ENCODE measurements at regions not wholly inside any gene's neighbourhood (a gene's known extent, or its start where the extent isn't known, plus 50 kb on each side); places are given as distances from the start of the nearest gene placed in this dataset.

GRCh38 chr14:61129168-61129745 lies 148.2 kb downstream of the SLC38A6 start:
- no peak for DNase-seq

- no peak for DNase-seq
Measured at GRCh38 chr14:61128382-61129167, 147.5 kb downstream of the SLC38A6 start.

- no peak for DNase-seq
Measured at GRCh38 chr14:61126603-61127498, 145.8 kb downstream of the SLC38A6 start.

- DNase-seq = no peak
Measured at GRCh38 chr14:61125867-61126572, 145.0 kb downstream of the SLC38A6 start.

- DNase-seq = no peak
Measured at GRCh38 chr14:61125041-61125866, 144.2 kb downstream of the SLC38A6 start.

GRCh38 chr14:61122862-61123261 lies 141.8 kb downstream of the SLC38A6 start:
- no peak for DNase-seq

- DNase-seq = no peak
Measured at GRCh38 chr14:61121355-61121787, 140.3 kb downstream of the SLC38A6 start.

GRCh38 chr14:61120576-61120975 lies 139.5 kb downstream of the SLC38A6 start:
- no peak for DNase-seq

GRCh38 chr14:61119006-61119405 lies 138.0 kb downstream of the SLC38A6 start:
- DNase-seq = no peak

- no peak for DNase-seq
Measured at GRCh38 chr14:61116369-61116768, 135.3 kb downstream of the SLC38A6 start.

- no peak for DNase-seq
Measured at GRCh38 chr14:61113561-61114225, 132.6 kb downstream of the SLC38A6 start.

GRCh38 chr14:61112506-61112905 lies 131.5 kb downstream of the SLC38A6 start:
- DNase-seq = no peak

- DNase-seq = no peak
Measured at GRCh38 chr14:61111731-61112130, 130.7 kb downstream of the SLC38A6 start.

- peak; percentile 56 for DNase-seq
Measured at GRCh38 chr14:61111209-61111665, 130.2 kb downstream of the SLC38A6 start.

- DNase-seq = peak; percentile 86
Measured at GRCh38 chr14:61110316-61111082, 129.5 kb downstream of the SLC38A6 start.

- DNase-seq = no peak
Measured at GRCh38 chr14:61109288-61109687, 128.2 kb downstream of the SLC38A6 start.

- no peak for DNase-seq
Measured at GRCh38 chr14:61108496-61109141, 127.6 kb downstream of the SLC38A6 start.

- no peak for DNase-seq
Measured at GRCh38 chr14:61107869-61108493, 126.9 kb downstream of the SLC38A6 start.

All from hindlimb muscle (tissue), 1 donor.